H1 (cell line): ENCODE measurements at regions not wholly inside any gene's neighbourhood (a gene's known extent, or its start where the extent isn't known, plus 50 kb on each side); places are given as distances from the start of the nearest gene placed in this dataset.

Experiments used
- CTCF ChIA-PET: fragments of 300-600 bp; sonication (Branson Sonifier 250); formaldehyde crosslinking; loops from one replicate; lab custom pipeline; 2021; ENCODE audit not compliant: partially characterized antibody; lab: Charles Lee
- POLR2A ChIA-PET: fragments of 300-600 bp; sonication (Branson Sonifier 250); formaldehyde crosslinking; loops from one replicate; lab custom pipeline; 2021; ENCODE audit warnings: inconsistent platforms; ENCODE audit not compliant: partially characterized antibody; lab: Charles Lee
- DNase-seq, 2 experiments: peaks; one replicate each; pipeline versions ENCODE4 v3.0.0 to v3.0.0-alpha.2; 2010 to 2022; ENCODE audit warnings: low spot score in 2 of 2, low read depth in 1 of 2, mixed read lengths in 1 of 2
- FAIRE-seq: peaks from 2 replicates; lab custom pipeline; 2011; peaks lifted over from hg19 to GRCh38; lab: Jason Lieb, UNC
- H2AFZ ChIP-seq: 2 replicates; pipeline ENCODE4 v1.8.1; 2012; ENCODE audit warnings: low read length, inconsistent platforms
- H2AK5ac ChIP-seq: 2 replicates; pipeline ENCODE4 v1.6.1; 2013; ENCODE audit warnings: low read depth, low read length
- H2BK120ac ChIP-seq: replicated peaks from 2 replicates; pipeline ENCODE3; 2013; ENCODE audit warnings: low read depth, low read length, inconsistent platforms
- H2BK12ac ChIP-seq: 2 replicates; pipeline ENCODE4 v1.6.1; 2013; ENCODE audit warnings: low read depth, low read length
- H2BK15ac ChIP-seq: 2 replicates; pipeline ENCODE4 v1.6.1; 2013; ENCODE audit warnings: low read length
- H2BK20ac ChIP-seq: 2 replicates; pipeline ENCODE4 v1.6.1; 2013; ENCODE audit warnings: low read length
- H2BK5ac ChIP-seq: 2 replicates; pipeline ENCODE4 v1.6.1; 2013; ENCODE audit warnings: low read depth, low read length
- H3K14ac ChIP-seq: 2 replicates; pipeline ENCODE4 v1.6.1; 2013; ENCODE audit warnings: inconsistent platforms; ENCODE audit not compliant: insufficient read length
- H3K18ac ChIP-seq: 2 replicates; pipeline ENCODE4 v1.6.1; 2013; ENCODE audit warnings: low read length; ENCODE audit errors: extremely low read depth
- H3K23ac ChIP-seq: 2 replicates; pipeline ENCODE4 v1.6.1; 2013; ENCODE audit warnings: inconsistent platforms; ENCODE audit not compliant: insufficient read length
- H3K23me2 ChIP-seq: 2 replicates; pipeline ENCODE4 v1.6.1; 2013; ENCODE audit warnings: low read depth, low read length
- H3K27ac ChIP-seq: 2 replicates; pipeline ENCODE4 v1.6.1; 2011; ENCODE audit warnings: low read depth, low read length, inconsistent platforms
- H3K27me3 ChIP-seq, 4 experiments: replicated peaks in 1 of 4; 1 replicate in 1 of 4; 2 replicates in 3 of 4; pipeline versions ENCODE4 v1.6.1 to v1.8.1; 2011 to 2013; ENCODE audit warnings: low read length in 3 of 4, mild to moderate bottlenecking in 3 of 4, inconsistent platforms in 2 of 4, mixed read lengths in 2 of 4, moderate library complexity in 1 of 4; ENCODE audit not compliant: control insufficient read depth in 3 of 4, insufficient read depth in 3 of 4; ENCODE audit errors: extremely low read depth in 1 of 4
- H3K36me3 ChIP-seq, 4 experiments: 2 replicates each; pipeline versions ENCODE4 v1.6.1 to v1.8.1; 2011 to 2013; ENCODE audit warnings: mild to moderate bottlenecking in 4 of 4, low read length in 3 of 4, moderate library complexity in 2 of 4, control low read depth in 1 of 4, inconsistent platforms in 1 of 4; ENCODE audit not compliant: insufficient read depth in 4 of 4, control insufficient read depth in 2 of 4
- H3K4ac ChIP-seq: replicated peaks from 2 replicates; pipeline ENCODE3; 2013; ENCODE audit warnings: low read length, low read depth, mixed read lengths, inconsistent platforms; ENCODE audit not compliant: insufficient read length
- H3K4me1 ChIP-seq, 4 experiments: replicated peaks in 1 of 4; 1 replicate in 1 of 4; 2 replicates in 3 of 4; pipeline versions ENCODE4 v1.6.1 to v1.8.1; 2011 to 2013; ENCODE audit warnings: low read length in 3 of 4, inconsistent platforms in 2 of 4, mixed read lengths in 1 of 4; ENCODE audit not compliant: insufficient read depth in 4 of 4, control insufficient read depth in 3 of 4
- H3K4me2 ChIP-seq, 2 experiments: 2 replicates each; pipeline versions ENCODE4 v1.6.1 to v1.8.1; 2011 to 2013; ENCODE audit warnings: low read depth in 2 of 2, low read length in 2 of 2, control low read depth in 1 of 2, inconsistent platforms in 1 of 2, mild to moderate bottlenecking in 1 of 2; ENCODE audit not compliant: insufficient read depth in 1 of 2
- H3K4me3 ChIP-seq, 4 experiments: fragments of 200-600, 300-600 bp in 1 of 4; sonication (generic), shearing (Covaris generic), sonication (Bioruptor Twin) in 1 of 4; 2 replicates each; pipeline versions ENCODE4 v1.5.1 to v1.8.1; 2011 to 2016; ENCODE audit warnings: low read length in 4 of 4, low read depth in 3 of 4, control low read depth in 2 of 4, inconsistent platforms in 2 of 4, mild to moderate bottlenecking in 2 of 4, mixed read lengths in 1 of 4, moderate library complexity in 1 of 4; ENCODE audit not compliant: insufficient read depth in 2 of 4; ENCODE audit errors: extremely low read depth in 1 of 4
- H3K56ac ChIP-seq: replicated peaks from 2 replicates; pipeline ENCODE3; 2013; ENCODE audit warnings: low read depth, mild to moderate bottlenecking, mixed read lengths, low read length, inconsistent platforms; ENCODE audit not compliant: insufficient read length
- H3K79me1 ChIP-seq: 2 replicates; pipeline ENCODE4 v1.6.1; 2013; ENCODE audit warnings: low read depth, low read length, control low read depth
- H3K79me2 ChIP-seq, 2 experiments: 2 replicates each; pipeline versions ENCODE4 v1.6.1 to v1.8.1; 2012 to 2013; ENCODE audit warnings: low read length in 2 of 2, mild to moderate bottlenecking in 2 of 2, inconsistent platforms in 1 of 2; ENCODE audit not compliant: insufficient read depth in 2 of 2, control insufficient read depth in 1 of 2
- H3K9ac ChIP-seq, 4 experiments: replicated peaks in 1 of 4; 1 replicate in 1 of 4; 2 replicates in 3 of 4; pipeline versions ENCODE4 v1.6.1 to v1.8.1; 2011 to 2013; ENCODE audit warnings: low read depth in 3 of 4, low read length in 3 of 4, control low read depth in 2 of 4, mild to moderate bottlenecking in 2 of 4, moderate library complexity in 2 of 4, inconsistent platforms in 1 of 4; ENCODE audit errors: extremely low read depth in 1 of 4
- H3K9me3 ChIP-seq, 2 experiments: 2 replicates each; pipeline versions ENCODE4 v1.6.1 to v1.8.1; 2012 to 2013; ENCODE audit warnings: mild to moderate bottlenecking in 2 of 2, moderate library complexity in 2 of 2, control low read depth in 1 of 2, inconsistent platforms in 1 of 2, low read depth in 1 of 2, low read length in 1 of 2, mixed read lengths in 1 of 2; ENCODE audit not compliant: insufficient read depth in 2 of 2
- H4K20me1 ChIP-seq, 2 experiments: replicated peaks in 1 of 2; 2 replicates each; pipeline versions ENCODE3 to v1.8.1; 2011 to 2013; ENCODE audit warnings: inconsistent platforms in 2 of 2, low read length in 2 of 2, mild to moderate bottlenecking in 1 of 2; ENCODE audit not compliant: insufficient read depth in 2 of 2, control insufficient read depth in 1 of 2
- H4K5ac ChIP-seq: 2 replicates; pipeline ENCODE4 v1.6.1; 2013; ENCODE audit warnings: low read length, low read depth, mixed read lengths, inconsistent platforms; ENCODE audit not compliant: insufficient read length
- H4K8ac ChIP-seq: 2 replicates; pipeline ENCODE4 v1.8.0; 2013; ENCODE audit warnings: mild to moderate bottlenecking, moderate library complexity, low read length, inconsistent platforms; ENCODE audit not compliant: insufficient read depth; ENCODE audit errors: extremely low read depth
- H4K91ac ChIP-seq: replicated peaks from 2 replicates; pipeline ENCODE3; 2013; ENCODE audit warnings: low read length, mixed read lengths, inconsistent platforms; ENCODE audit not compliant: insufficient read length
- ASH2L ChIP-seq: fragments of 200-600, 300-600 bp; sonication (generic); IDR thresholded peaks from one replicate; pipeline ENCODE4 v1.7.1; 2017; ENCODE audit warnings: low read length
- CEBPB ChIP-seq: IDR thresholded peaks from 2 replicates; pipeline ENCODE4 v1.6.1; 2012; ENCODE audit warnings: low read depth, low read length
- CTBP2 ChIP-seq: IDR thresholded peaks from 2 replicates; pipeline ENCODE4 v1.7.0; 2011; ENCODE audit warnings: borderline replicate concordance, mild to moderate bottlenecking, moderate library complexity, mixed read lengths, low read length; ENCODE audit not compliant: insufficient read depth, insufficient read length
- GABPA ChIP-seq: IDR thresholded peaks from 2 replicates; pipeline ENCODE4 v1.6.1; 2011; ENCODE audit warnings: mild to moderate bottlenecking, low read length, moderate library complexity, borderline replicate concordance; ENCODE audit not compliant: insufficient read depth
- GTF2F1 ChIP-seq: IDR thresholded peaks from 2 replicates; pipeline ENCODE4 v1.6.1; 2012; ENCODE audit warnings: low read depth, low read length, improper control_type of control experiment, borderline replicate concordance
- JUND ChIP-seq: IDR thresholded peaks from 2 replicates; pipeline ENCODE4 v1.6.1; 2011; ENCODE audit warnings: mild to moderate bottlenecking, improper control_type of control experiment, low read length
- KDM5A ChIP-seq: fragments of 200-600 bp; IDR thresholded peaks from 2 replicates; pipeline ENCODE4 v1.7.1; 2012; ENCODE audit warnings: mild to moderate bottlenecking, low read length, inconsistent platforms, mixed read lengths
- MAX ChIP-seq: IDR thresholded peaks from 2 replicates; pipeline ENCODE4 v1.6.1; 2012; ENCODE audit warnings: inconsistent platforms
- NRF1 ChIP-seq: IDR thresholded peaks from 2 replicates; pipeline ENCODE4 v1.6.1; 2011; ENCODE audit warnings: mild to moderate bottlenecking, low read depth, low read length, improper control_type of control experiment
- PHF8 ChIP-seq: fragments of 200-600 bp; sonication (generic); conservative IDR thresholded peaks from 2 replicates; pipeline ENCODE4 v1.7.1; 2012; ENCODE audit warnings: low read depth, mild to moderate bottlenecking, inconsistent platforms, low read length, moderate library complexity
- SIX5 ChIP-seq: IDR thresholded peaks from 2 replicates; pipeline ENCODE4 v1.6.1; 2011; ENCODE audit warnings: mild to moderate bottlenecking, low read depth, low read length
- TBP ChIP-seq: IDR thresholded peaks from 2 replicates; pipeline ENCODE4 v1.6.1; 2011; ENCODE audit warnings: low read depth, low read length, improper control_type of control experiment
- USF2 ChIP-seq: IDR thresholded peaks from 2 replicates; pipeline ENCODE4 v1.6.1; 2011; ENCODE audit warnings: low read length, improper control_type of control experiment
- WGBS, 2 experiments: shearing (Covaris generic) in 1 of 2; methylation state at CpG; one replicate each; pipeline versions ENCODE4 v1.1.6 to v1.1.7; 2013 to 2015; ENCODE audit warnings: low lambda C conversion rate in 2 of 2, mixed read lengths in 2 of 2, inconsistent platforms in 1 of 2, low coverage in 1 of 2, missing lambda C conversion rate in 1 of 2; ENCODE audit not compliant: insufficient replicate concordance in 2 of 2, insufficient coverage in 1 of 2, insufficient read length in 1 of 2; ENCODE audit errors: extremely low coverage in 1 of 2, missing lambda C conversion rate in 1 of 2; 5-methylcytosine and 5-hydroxymethylcytosine counted together

- Histone ChIP-seq H2AFZ (no peak overlapping the region), H3K27ac (no peak overlapping the region), H4K91ac (no peak overlapping the region), H2BK15ac (no peak overlapping the region), H3K56ac (no peak overlapping the region), H3K4me2 (no peak overlapping the region), H3K79me1 (no peaks in the 10 kb centered on the region), H3K9me3 (no peaks in the 10 kb centered on the region), H3K79me2 (no peaks in the 10 kb centered on the region), H3K4ac (no peak overlapping the region), H3K23ac (no peak overlapping the region), H3K14ac (no peak overlapping the region), H2AK5ac (no peak overlapping the region), H3K36me3 (no peaks in the 10 kb centered on the region), H2BK20ac (no peak overlapping the region), H3K9ac (no peak overlapping the region), H3K18ac (no peak overlapping the region), H4K5ac (no peak overlapping the region), H3K4me1 (peaks cover 0 to 6% (median 0%) of the 10 kb centered on the region in 4 experiments; a peak in 1 of 7 replicates), H3K4me3 (no peak overlapping the region), H2BK120ac (no peak overlapping the region), H3K23me2 (no peaks in the 10 kb centered on the region), H2BK12ac (no peak overlapping the region), H4K8ac (no peak overlapping the region), H2BK5ac (no peak overlapping the region), H4K20me1 (no peaks in the 10 kb centered on the region), H3K27me3 (no peaks in the 10 kb centered on the region)
- ChIA-PET CTCF (interaction anchor here (0.7 to 1.5 kb wide), 4 partner anchors 83 to 192 kb away, joined by 3 to 4 read pairs (median 3); no protein-coding TSS in a partner anchor), POLR2A (no interaction called here)
- WGBS, 2 experiments: 93% methylated on average over 2 of the region's 2 CpGs; no CpG with 5 or more reads in 1 of the 2 experiments
- DNase-seq: no peak
- FAIRE-seq: no peak
- no peak for TF ChIP-seq SIX5
- TF ChIP-seq PHF8: no peak
- no peak for TF ChIP-seq TBP
- no peak for TF ChIP-seq NRF1
- no peak for TF ChIP-seq USF2
- no peak for TF ChIP-seq KDM5A
- no peak for TF ChIP-seq CTBP2
- TF ChIP-seq CEBPB: no peak
- no peak for TF ChIP-seq ASH2L
- TF ChIP-seq MAX: no peak
- no peak for TF ChIP-seq JUND
- TF ChIP-seq GTF2F1: no peak
- TF ChIP-seq GABPA: no peak
Measured at GRCh38 chr15:91514147-91514546, 339.4 kb upstream of the SLCO3A1 start.
